Posterior vena cava (tissue), 2 donors: ENCODE measurements at regions not wholly inside any gene's neighbourhood (a gene's known extent, or its start where the extent isn't known, plus 50 kb on each side); places are given as distances from the start of the nearest gene placed in this dataset.

Experiments
- DNase-seq: peaks from one replicate; pipeline ENCODE4 v3.0.0-alpha.2; 2020; ENCODE audit warnings: low spot score
- intact Hi-C, 2 donors: fragments of 100-400 bp; cut with DNase I; formaldehyde crosslinking; loops; one replicate each; pipeline versions ENCODE4 v1.14.1 to v1.14.2; 2022 to 2023
- donor health status: DM: yes; HTN: yes; CAD: no.
- donor health status: DM: yes; HTN: yes; CAD: no.

GRCh38 chr4:116387937-116388474 is 697.4 kb downstream of the TRAM1L1 start:
- DNase-seq: no peak
- intact Hi-C loops: no loop called here

- intact Hi-C loops: no loop called here
Measured at GRCh38 chr4:116386856-116387255, 698.5 kb downstream of the TRAM1L1 start.

GRCh38 chr4:116385583-116385982 is 699.8 kb downstream of the TRAM1L1 start:
- no peak for DNase-seq
- intact Hi-C loops: no loop called here

More at GRCh38 chr4:116386856-116387255, 698.5 kb downstream of the TRAM1L1 start:
- DNase-seq: no peak

GRCh38 chr4:116374815-116375214 is 710.6 kb downstream of the TRAM1L1 start:
- intact Hi-C loops: no loop called here
- DNase-seq: no peak

- intact Hi-C loops: no loop called here
- no peak for DNase-seq
Measured at GRCh38 chr4:116362583-116362982, 722.8 kb downstream of the TRAM1L1 start.

GRCh38 chr4:116361790-116362189 is 723.6 kb downstream of the TRAM1L1 start:
- intact Hi-C loops: no loop called here

GRCh38 chr4:116358633-116359222 is 726.6 kb downstream of the TRAM1L1 start:
- intact Hi-C loops: no loop called here
- no peak for DNase-seq

More at GRCh38 chr4:116361790-116362189, 723.6 kb downstream of the TRAM1L1 start:
- no peak for DNase-seq

- no peak for DNase-seq
- intact Hi-C loops: no loop called here
Measured at GRCh38 chr4:116357758-116358157, 727.6 kb downstream of the TRAM1L1 start.

GRCh38 chr4:116346750-116347149 is 738.6 kb downstream of the TRAM1L1 start:
- intact Hi-C loops: no loop called here
- DNase-seq: no peak

GRCh38 chr4:116343809-116344208 is 741.6 kb downstream of the TRAM1L1 start:
- intact Hi-C loops: no loop called here
- DNase-seq: no peak

- no peak for DNase-seq
- intact Hi-C loops: no loop called here
Measured at GRCh38 chr4:116342143-116342542, 743.2 kb downstream of the TRAM1L1 start.

- DNase-seq: no peak
Measured at GRCh38 chr4:116332508-116332907, 752.9 kb downstream of the TRAM1L1 start.

GRCh38 chr4:116328261-116328860 is 757.0 kb downstream of the TRAM1L1 start:
- intact Hi-C loops: no loop called here
- DNase-seq: no peak

More at GRCh38 chr4:116332508-116332907, 752.9 kb downstream of the TRAM1L1 start:
- intact Hi-C loops: loop anchor here in 1 of 2 donors (10.0 kb wide), 1 partner anchor 1862 kb away; no protein-coding TSS in a partner anchor

GRCh38 chr4:116323606-116324005 is 761.8 kb downstream of the TRAM1L1 start:
- no peak for DNase-seq
- intact Hi-C loops: no loop called here

- DNase-seq: no peak
Measured at GRCh38 chr4:116321471-116321870, 763.9 kb downstream of the TRAM1L1 start.

GRCh38 chr4:116320859-116321258 is 764.5 kb downstream of the TRAM1L1 start:
- no peak for DNase-seq
- intact Hi-C loops: no loop called here

More at GRCh38 chr4:116321471-116321870, 763.9 kb downstream of the TRAM1L1 start:
- intact Hi-C loops: no loop called here

- intact Hi-C loops: no loop called here
- no peak for DNase-seq
Measured at GRCh38 chr4:116303736-116304188, 781.6 kb downstream of the TRAM1L1 start.

GRCh38 chr4:116302990-116303735 is 782.2 kb downstream of the TRAM1L1 start:
- peak; percentile 62 for DNase-seq
- intact Hi-C loops: no loop called here

GRCh38 chr4:116275006-116275405 is 810.4 kb downstream of the TRAM1L1 start:
- no peak for DNase-seq
- intact Hi-C loops: no loop called here

- intact Hi-C loops: no loop called here
- no peak for DNase-seq
Measured at GRCh38 chr4:116272336-116272735, 813.0 kb downstream of the TRAM1L1 start.
